Progenitor cell of endocrine pancreas (in vitro differentiated cells): ENCODE measurements at regions not wholly inside any gene's neighbourhood (a gene's known extent, or its start where the extent isn't known, plus 50 kb on each side); places are given as distances from the start of the nearest gene placed in this dataset.
"Not testable (repeated sequence)": the region's sequence is repeated elsewhere in the genome, so short reads cannot be mapped to it uniquely, and the experiment has no call there.

Experiments
- DNase-seq: peaks from one replicate; pipeline ENCODE4 v3.0.0; 2021; ENCODE audit warnings: low spot score; ENCODE audit not compliant: unreplicated experiment
- H3K27ac Mint-ChIP-seq: 2 replicates; pipeline ENCODE4 v1.8.0; 2021; ENCODE audit warnings: mild to moderate bottlenecking, moderate library complexity, mixed read lengths
- H3K27me3 Mint-ChIP-seq: 2 replicates; pipeline ENCODE4 v1.8.0; 2021; ENCODE audit warnings: mixed read lengths
- H3K36me3 Mint-ChIP-seq: 2 replicates; pipeline ENCODE4 v1.8.0; 2022; ENCODE audit warnings: mixed read lengths; ENCODE audit not compliant: insufficient read depth
- H3K4me1 Mint-ChIP-seq: 2 replicates; pipeline ENCODE4 v1.8.0; 2021; ENCODE audit warnings: low read depth, mixed read lengths
- H3K4me3 Mint-ChIP-seq: 2 replicates; pipeline ENCODE4 v1.8.0; 2021; ENCODE audit warnings: low read depth, mild to moderate bottlenecking, moderate library complexity, mixed read lengths
- H3K9me3 Mint-ChIP-seq: 2 replicates; pipeline ENCODE4 v1.8.0; 2021; ENCODE audit warnings: low read depth, mixed read lengths
- CTCF ChIP-seq: fragments of 200-600 bp; sonication (generic); IDR thresholded peaks from one replicate; pipeline ENCODE4 v1.5.0; 2021; ENCODE audit warnings: antibody characterized with exemption, mild to moderate bottlenecking; ENCODE audit not compliant: unreplicated experiment

GRCh38 chr2:15692551-15693377 is 101.1 kb downstream of the DDX1 start:
- no peak for TF ChIP-seq CTCF
- Mint-ChIP-seq H3K9me3 (no peaks in the 10 kb centered on the region), H3K36me3 (no peaks in the 10 kb centered on the region), H3K27me3 (peaks cover 23% of the 10 kb centered on the region), H3K4me3 (no peak overlapping the region), H3K4me1 (peaks cover 4% of the 10 kb centered on the region), H3K27ac (no peak overlapping the region)
- no peak for DNase-seq

GRCh38 chr2:15693382-15693781 is 101.7 kb downstream of the DDX1 start:
- H3K9me3 Mint-ChIP-seq, result no peaks in the 10 kb centered on the region
- peaks cover 4% of the 10 kb centered on the region for H3K4me1 Mint-ChIP-seq
- H3K27me3 Mint-ChIP-seq, result peaks cover 23% of the 10 kb centered on the region
- no peak overlapping the region for H3K27ac Mint-ChIP-seq
- no peak for DNase-seq
- no peak overlapping the region for H3K4me3 Mint-ChIP-seq
- H3K36me3 Mint-ChIP-seq, result no peaks in the 10 kb centered on the region
- no peak for TF ChIP-seq CTCF

- Mint-ChIP-seq H3K4me3 (no peak overlapping the region), H3K4me1 (peaks cover 4% of the 10 kb centered on the region), H3K27me3 (peaks cover 16% of the 10 kb centered on the region), H3K36me3 (no peaks in the 10 kb centered on the region), H3K9me3 (no peaks in the 10 kb centered on the region), H3K27ac (no peak overlapping the region)
- no peak for TF ChIP-seq CTCF
- no peak for DNase-seq
Observed at GRCh38 chr2:15693926-15694588, 102.4 kb downstream of the DDX1 start.

GRCh38 chr2:15694589-15694986 is 102.9 kb downstream of the DDX1 start:
- Mint-ChIP-seq H3K4me1 (peaks cover 4% of the 10 kb centered on the region), H3K9me3 (no peaks in the 10 kb centered on the region), H3K4me3 (no peak overlapping the region), H3K36me3 (no peaks in the 10 kb centered on the region), H3K27ac (no peak overlapping the region), H3K27me3 (peaks cover 11% of the 10 kb centered on the region)
- no peak for DNase-seq
- TF ChIP-seq CTCF, result no peak

DNA sequence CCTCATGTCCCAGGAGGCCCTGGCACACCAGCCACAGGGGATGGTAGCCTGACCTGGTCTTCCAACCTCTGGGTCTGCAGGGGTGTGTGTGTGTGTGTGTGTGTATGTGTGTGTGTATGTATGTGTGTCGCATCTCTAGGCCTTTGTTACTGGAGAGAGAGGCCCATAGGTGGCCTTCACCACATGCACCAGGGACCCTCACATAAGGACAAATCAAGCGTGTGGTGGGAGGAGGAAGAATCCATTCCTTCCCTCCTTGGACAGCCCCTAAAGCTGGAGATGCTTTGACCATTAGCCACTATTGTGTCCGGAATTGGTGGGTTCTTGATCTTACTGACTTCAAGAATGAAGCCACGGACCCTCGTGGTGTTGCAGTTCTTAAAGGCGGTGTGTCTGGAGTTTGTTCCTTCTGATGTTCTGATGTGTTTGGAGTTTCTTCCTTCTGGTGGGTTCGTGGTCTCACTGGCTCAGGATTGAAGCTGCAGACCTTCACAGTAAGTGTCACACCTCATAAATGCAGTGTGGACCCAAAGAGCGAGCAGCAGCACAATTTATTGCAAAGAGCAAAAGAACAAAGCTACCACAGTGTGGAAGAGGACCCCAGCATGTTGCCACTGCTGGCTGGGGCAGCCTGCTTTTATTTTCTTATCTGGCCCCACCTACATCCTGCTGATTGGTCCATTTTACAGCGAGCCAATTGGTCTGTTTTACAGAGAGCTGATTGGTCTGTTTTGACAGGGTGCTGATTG is 104.1 kb downstream of the DDX1 start:
- H3K9me3 Mint-ChIP-seq, result no peaks in the 10 kb centered on the region
- H3K4me3 Mint-ChIP-seq, result no peak overlapping the region
- no peak for TF ChIP-seq CTCF
- no peak for DNase-seq
- H3K27ac Mint-ChIP-seq, result no peak overlapping the region
- peaks cover 4% of the 10 kb centered on the region for H3K4me1 Mint-ChIP-seq
- H3K36me3 Mint-ChIP-seq, result no peaks in the 10 kb centered on the region
- H3K27me3 Mint-ChIP-seq, result peaks cover 7% of the 10 kb centered on the region

DNA sequence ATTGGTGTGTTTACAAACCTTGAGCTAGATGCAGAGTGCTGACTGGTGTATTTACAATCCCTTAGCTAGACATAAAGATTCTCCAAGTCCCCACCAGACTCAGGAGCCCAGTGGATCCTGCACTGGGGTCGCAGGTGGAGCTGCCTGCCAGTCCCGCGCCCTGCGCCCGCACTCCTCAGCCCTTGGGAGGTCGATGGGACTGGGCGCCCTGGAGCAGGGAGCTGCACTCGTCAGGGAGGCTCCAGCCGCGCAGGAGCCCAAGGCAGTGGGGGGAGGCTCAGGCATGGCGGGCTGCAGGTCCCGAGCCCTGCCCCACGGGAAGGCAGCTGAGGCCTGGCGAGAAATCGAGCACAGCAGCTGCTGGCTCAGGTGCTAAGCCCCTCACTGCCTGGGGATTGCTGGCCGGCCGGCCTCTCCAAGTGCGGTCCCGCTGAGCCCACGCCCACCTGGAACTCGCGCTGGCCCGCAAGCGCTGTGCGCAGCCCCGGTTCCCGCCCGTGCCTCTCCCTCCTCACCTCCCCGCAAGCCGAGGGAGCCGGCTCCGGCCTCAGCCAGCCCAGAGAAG is 105.0 kb downstream of the DDX1 start:
- DNase-seq, H3K36me3 Mint-ChIP-seq, H3K27me3 Mint-ChIP-seq, H3K27ac Mint-ChIP-seq, H3K4me1 Mint-ChIP-seq, H3K4me3 Mint-ChIP-seq, H3K9me3 Mint-ChIP-seq: not testable (repeated sequence)
